VCaP (cell line): ENCODE measurements at regions not wholly inside any gene's neighbourhood (a gene's known extent, or its start where the extent isn't known, plus 50 kb on each side); places are given as distances from the start of the nearest gene placed in this dataset.

Source experiments
- H3K27ac ChIP-seq: fragments of 450-650 bp; 2 replicates; pipeline ENCODE4 v1.5.1; 2017
- CTCF ChIP-seq: fragments of 450-650 bp; conservative IDR thresholded peaks from 2 replicates; pipeline ENCODE4 v1.5.1; 2017; ENCODE audit warnings: mild to moderate bottlenecking, moderate library complexity

GRCh38 chr10:78277314-78278057 is 243.8 kb downstream of the RPS24 start:
- TF ChIP-seq CTCF = no peak

GRCh38 chr10:78278058-78278404 is 244.4 kb downstream of the RPS24 start:
- TF ChIP-seq CTCF = no peak

More at GRCh38 chr10:78277314-78278057, 243.8 kb downstream of the RPS24 start:
- no peak overlapping the region for H3K27ac ChIP-seq

DNA sequence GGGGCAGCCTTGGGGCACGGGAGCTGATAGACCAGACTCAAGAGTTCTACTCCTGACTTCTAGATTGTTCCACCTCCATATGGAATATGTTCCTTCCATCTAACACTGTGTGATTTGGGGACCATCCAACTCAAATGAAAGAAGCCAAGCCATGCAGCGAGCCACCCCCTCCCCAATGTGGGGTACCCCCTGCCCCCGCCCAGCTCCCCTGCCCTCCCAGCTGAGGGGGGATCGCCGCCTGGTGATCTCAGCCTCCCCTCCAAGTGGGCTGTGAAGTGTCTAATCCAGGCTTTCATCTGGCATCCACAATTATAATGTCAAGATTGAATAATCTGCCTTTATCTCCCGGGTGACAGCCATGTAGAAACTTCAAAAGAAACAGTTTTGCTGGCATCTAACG is 246.1 kb downstream of the RPS24 start:
- no peak overlapping the region for H3K27ac ChIP-seq
- TF ChIP-seq CTCF = no peak

More at GRCh38 chr10:78278058-78278404, 244.4 kb downstream of the RPS24 start:
- no peak overlapping the region for H3K27ac ChIP-seq

GRCh38 chr10:78280604-78281003 is 246.9 kb downstream of the RPS24 start:
- no peak overlapping the region for H3K27ac ChIP-seq
- no peak for TF ChIP-seq CTCF

DNA sequence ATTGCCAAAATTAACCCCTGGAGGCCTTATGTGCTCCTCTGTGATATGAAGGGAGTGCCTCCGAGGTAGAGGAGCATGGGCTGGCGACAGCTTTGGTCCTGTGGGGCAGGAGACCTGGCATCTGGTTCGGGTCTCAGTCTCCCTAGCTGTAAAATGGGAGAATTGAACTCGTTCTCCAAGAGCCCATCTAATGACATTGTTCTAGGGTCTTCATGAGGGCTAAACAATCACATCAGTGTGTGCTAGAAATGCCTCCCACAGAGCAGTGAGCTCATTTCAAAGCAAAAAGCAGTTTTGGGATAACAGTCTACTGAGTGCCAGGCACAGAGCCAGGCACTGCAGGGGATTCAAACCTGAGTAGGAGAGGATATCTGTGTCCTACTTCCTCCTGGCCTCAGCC is 248.0 kb downstream of the RPS24 start:
- TF ChIP-seq CTCF = no peak
- H3K27ac ChIP-seq = no peak overlapping the region

GRCh38 chr10:78283069-78283682 is 249.5 kb downstream of the RPS24 start:
- TF ChIP-seq CTCF = no peak
- no peak overlapping the region for H3K27ac ChIP-seq

DNA sequence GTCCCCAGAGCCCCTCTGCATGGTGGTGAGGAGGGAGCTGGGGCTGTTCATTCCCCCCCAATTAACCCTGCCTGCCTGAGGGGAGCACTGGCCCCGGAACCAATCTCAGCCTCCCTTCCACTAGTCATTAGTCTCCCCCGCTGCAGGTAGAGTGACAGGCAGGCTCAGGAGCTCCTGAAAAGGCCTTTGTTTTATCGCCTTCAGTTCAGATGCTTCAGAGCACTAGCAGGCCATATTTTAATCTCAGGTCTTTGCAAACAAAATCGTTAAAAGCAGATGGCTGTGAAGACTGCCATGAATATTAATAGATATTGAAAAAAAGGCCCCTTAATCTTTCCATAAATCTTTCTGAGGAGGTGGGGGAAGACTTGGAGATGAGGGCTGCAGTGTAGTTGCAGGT is 250.7 kb downstream of the RPS24 start:
- H3K27ac ChIP-seq = no peak overlapping the region
- TF ChIP-seq CTCF = no peak
